IMR-90 (cell line): ENCODE measurements at regions not wholly inside any gene's neighbourhood (a gene's known extent, or its start where the extent isn't known, plus 50 kb on each side); places are given as distances from the start of the nearest gene placed in this dataset.

Experiments used
- ATAC-seq: fragments of 200-7000 bp; cut with Tn5 transposase; 2 replicates; pipeline ENCODE4 v1.9.1; 2020; ENCODE audit warnings: low read depth, mild to moderate bottlenecking, moderate library complexity
- BruUV-seq: library from RNA; stranded (reverse); fragments of 400-500 nt; replicated peaks from 2 replicates; lab custom pipeline; 2021; lab: Mats Ljungman, UMichigan
- CTCF ChIA-PET: fragments of 300-600 bp; formaldehyde crosslinking; extraction: SDS; loops from one replicate; lab custom pipeline; 2021; ENCODE audit warnings: antibody characterized with exemption; lab: Yijun Ruan, JAX
- POLR2A ChIA-PET: fragments of 300-600 bp; sonication (Branson Sonifier 250); formaldehyde crosslinking; loops from one replicate; lab custom pipeline; 2022; ENCODE audit warnings: antibody characterized with exemption; ENCODE audit not compliant: unreplicated experiment; lab: Charles Lee
- DNase-seq: peaks from one replicate; pipeline ENCODE4 v3.0.0; 2013
- H2AFZ ChIP-seq: replicated peaks from 2 replicates; pipeline ENCODE3; 2013; ENCODE audit warnings: low read length, mild to moderate bottlenecking; ENCODE audit not compliant: poor library complexity
- H2AK5ac ChIP-seq: 2 replicates; pipeline ENCODE4 v1.6.1; 2013; ENCODE audit warnings: low read depth, low read length, inconsistent platforms
- H2AK9ac ChIP-seq: replicated peaks from 2 replicates; pipeline ENCODE3; 2013; ENCODE audit warnings: mild to moderate bottlenecking, low read depth, low read length, moderate library complexity; ENCODE audit not compliant: poor library complexity
- H2BK120ac ChIP-seq: 2 replicates; pipeline ENCODE4 v1.6.1; 2013; ENCODE audit warnings: low read depth, low read length, inconsistent platforms
- H2BK15ac ChIP-seq: 3 replicates; pipeline ENCODE4 v1.6.1; 2013; ENCODE audit warnings: low read depth, low read length, inconsistent platforms
- H2BK20ac ChIP-seq: 2 replicates; pipeline ENCODE4 v1.6.1; 2013; ENCODE audit warnings: low read depth, mild to moderate bottlenecking, inconsistent platforms, low read length, moderate library complexity
- H2BK5ac ChIP-seq: 2 replicates; pipeline ENCODE4 v1.6.1; 2013; ENCODE audit warnings: mild to moderate bottlenecking, low read depth, low read length, inconsistent platforms; ENCODE audit not compliant: poor library complexity, severe bottlenecking
- H3K14ac ChIP-seq: replicated peaks from 2 replicates; pipeline ENCODE4 v1.6.1; 2013; ENCODE audit warnings: low read depth, low read length, inconsistent platforms
- H3K18ac ChIP-seq: 2 replicates; pipeline ENCODE4 v1.6.1; 2013; ENCODE audit warnings: low read depth, low read length, control low read depth
- H3K23ac ChIP-seq: 2 replicates; pipeline ENCODE4 v1.6.1; 2013; ENCODE audit warnings: low read depth, low read length, inconsistent platforms
- H3K27ac ChIP-seq: 2 replicates; pipeline ENCODE4 v1.5.1; 2013; ENCODE audit warnings: mild to moderate bottlenecking, control low read depth, low read length; ENCODE audit not compliant: insufficient read depth
- H3K27me3 ChIP-seq: 2 replicates; pipeline ENCODE4 v1.6.1; 2013; ENCODE audit warnings: low read length; ENCODE audit not compliant: control insufficient read depth, insufficient read depth
- H3K36me3 ChIP-seq: 2 replicates; pipeline ENCODE4 v1.6.1; 2013; ENCODE audit warnings: low read length, mixed read lengths; ENCODE audit not compliant: control insufficient read depth, insufficient read depth
- H3K4ac ChIP-seq: 2 replicates; pipeline ENCODE4 v1.6.1; 2013; ENCODE audit warnings: low read depth, low read length, inconsistent platforms
- H3K4me1 ChIP-seq: 2 replicates; pipeline ENCODE4 v1.6.1; 2013; ENCODE audit warnings: low read length, mixed read lengths; ENCODE audit not compliant: control insufficient read depth, insufficient read depth
- H3K4me2 ChIP-seq: 2 replicates; pipeline ENCODE4 v1.6.1; 2013; ENCODE audit warnings: low read depth, mild to moderate bottlenecking, control low read depth, low read length, moderate library complexity
- H3K4me3 ChIP-seq: 2 replicates; pipeline ENCODE4 v1.5.1; 2013; ENCODE audit warnings: low read depth, mild to moderate bottlenecking, control low read depth, low read length, moderate library complexity; ENCODE audit not compliant: insufficient read depth
- H3K56ac ChIP-seq: 2 replicates; pipeline ENCODE4 v1.6.1; 2013; ENCODE audit warnings: low read length, inconsistent platforms; ENCODE audit not compliant: insufficient read depth; ENCODE audit errors: extremely low read depth
- H3K79me1 ChIP-seq, 2 experiments: 2 replicates each; pipeline ENCODE4 v1.6.1; 2013; ENCODE audit warnings: low read length in 2 of 2, inconsistent platforms in 1 of 2, low read depth in 1 of 2
- H3K9ac ChIP-seq: 2 replicates; pipeline ENCODE4 v1.6.1; 2013; ENCODE audit warnings: low read depth, low read length, control low read depth
- H3K9me1 ChIP-seq: 2 replicates; pipeline ENCODE4 v1.6.1; 2013; ENCODE audit warnings: low read length, inconsistent platforms; ENCODE audit not compliant: insufficient read depth
- H3K9me3 ChIP-seq: 2 replicates; pipeline ENCODE4 v1.6.1; 2013; ENCODE audit warnings: low read length; ENCODE audit not compliant: control insufficient read depth, insufficient read depth
- H4K20me1 ChIP-seq: 2 replicates; pipeline ENCODE4 v1.6.1; 2013; ENCODE audit warnings: low read length, inconsistent platforms; ENCODE audit not compliant: insufficient read depth
- H4K5ac ChIP-seq: 2 replicates; pipeline ENCODE4 v1.6.1; 2013; ENCODE audit warnings: mild to moderate bottlenecking, low read depth, low read length, control low read depth
- H4K8ac ChIP-seq, 2 experiments: 2 replicates each; pipeline ENCODE4 v1.6.1; 2013; ENCODE audit warnings: low read depth in 2 of 2, low read length in 2 of 2, control low read depth in 1 of 2, inconsistent platforms in 1 of 2
- H4K91ac ChIP-seq: 2 replicates; pipeline ENCODE4 v1.6.1; 2013; ENCODE audit warnings: low read depth, low read length, inconsistent platforms; ENCODE audit not compliant: insufficient read depth
- MAFK ChIP-seq: IDR thresholded peaks from 2 replicates; pipeline ENCODE4 v1.6.1; 2012; ENCODE audit warnings: low read depth, low read length, improper control_type of control experiment
- WGBS, 2 experiments: methylation state at CpG; one replicate each; pipeline versions ENCODE4 v1.1.5 to v1.1.7; 2013; ENCODE audit warnings: missing lambda C conversion rate in 2 of 2; ENCODE audit not compliant: insufficient read length in 1 of 2; ENCODE audit errors: extremely low coverage in 2 of 2; 5-methylcytosine and 5-hydroxymethylcytosine counted together
- dilution Hi-C: fragments of 300-500 bp; cut with HindIII; formaldehyde crosslinking; loops from one replicate; pipeline ENCODE4 v1.14.3; 2018; ENCODE audit warnings: low sequenced_read_pairs; ENCODE audit not compliant: unreplicated experiment
- in situ Hi-C: fragments of 300-500 bp; cut with MboI; formaldehyde crosslinking; loops from 3 replicates; pipeline ENCODE4 v1.14.3; 2019; ENCODE audit warnings: low sequenced_read_pairs, inconsistent platforms, mixed read lengths
- intact Hi-C: fragments of 100-400 bp; cut with micrococcal nuclease; formaldehyde crosslinking; loops from 2 replicates; pipeline ENCODE4 v1.10.0; 2022

DNA sequence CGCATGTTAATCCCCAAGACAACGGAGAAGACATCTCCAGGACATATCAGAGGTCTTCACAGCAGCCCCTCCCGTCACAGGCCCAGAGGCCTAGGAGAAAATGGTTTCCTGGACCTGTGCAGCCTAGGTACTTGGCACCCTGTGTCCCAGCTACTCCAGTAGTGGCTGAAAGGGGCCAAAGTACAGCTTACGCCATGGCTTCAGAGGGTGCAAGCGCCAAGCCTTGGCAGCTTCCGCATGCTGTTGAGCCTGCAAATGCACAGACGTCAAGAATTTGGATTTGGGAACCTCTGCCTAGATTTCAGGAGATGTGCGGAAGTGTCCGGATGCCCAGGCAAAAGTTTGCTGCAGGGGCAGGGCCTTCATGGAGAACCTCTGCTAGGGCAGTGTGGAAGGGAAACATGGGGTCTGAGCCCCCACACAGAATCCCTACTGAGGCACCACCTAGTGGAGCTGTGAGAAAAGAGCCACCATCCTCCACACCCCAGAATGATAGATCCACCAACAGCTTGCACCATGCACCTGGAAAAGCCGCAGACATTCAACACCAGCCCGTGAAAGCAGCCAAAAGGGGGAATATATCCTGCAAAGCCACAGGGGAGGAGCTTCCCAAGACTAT, 159.3 kb upstream of the COX10 start:
- Histone ChIP-seq H2BK5ac (no peak overlapping the region), H3K27me3 (no peaks in the 10 kb centered on the region), H3K14ac (no peak overlapping the region), H4K91ac (no peak overlapping the region), H3K18ac (no peak overlapping the region), H3K4me3 (no peak overlapping the region), H3K4me2 (no peak overlapping the region), H2AK9ac (no peak overlapping the region), H2BK120ac (no peak overlapping the region), H4K20me1 (no peaks in the 10 kb centered on the region), H2AFZ (no peak overlapping the region), H2AK5ac (no peak overlapping the region), H3K9me1 (no peaks in the 10 kb centered on the region), H3K56ac (no peak overlapping the region), H4K8ac (no peak overlapping the region), H3K4me1 (no peaks in the 10 kb centered on the region), H2BK15ac (no peak overlapping the region), H3K23ac (no peak overlapping the region), H3K36me3 (no peaks in the 10 kb centered on the region), H3K27ac (no peak overlapping the region), H3K9ac (no peak overlapping the region), H3K79me1 (no peaks in the 10 kb centered on the region), H4K5ac (no peak overlapping the region), H2BK20ac (no peak overlapping the region), H3K9me3 (no peaks in the 10 kb centered on the region), H3K4ac (no peak overlapping the region)
- TF ChIP-seq MAFK, result no peak
- DNase-seq (no peak), ATAC-seq (no peak)
- BruUV-seq, result no TSS peak
- intact Hi-C loops (no loop called here), dilution Hi-C loops (no loop called here), in situ Hi-C loops (no loop called here)
- CTCF ChIA-PET, result no interaction called here
- WGBS, 2 experiments, result 90% methylated on average over 2 of the region's 11 CpGs; no CpG with 5 or more reads in 1 of the 2 experiments
- POLR2A ChIA-PET, result no interaction called here
